Mesothelial cell of epicardium (in vitro differentiated cells): ENCODE measurements at regions not wholly inside any gene's neighbourhood (a gene's known extent, or its start where the extent isn't known, plus 50 kb on each side); places are given as distances from the start of the nearest gene placed in this dataset.

ENCODE experiments used
- DNase-seq, 2 experiments: peaks; one replicate each; pipeline ENCODE4 v3.0.0; 2021; ENCODE audit warnings: low spot score in 2 of 2; ENCODE audit not compliant: unreplicated experiment in 2 of 2
- H3K27ac Mint-ChIP-seq: 2 replicates; pipeline ENCODE4 v1.8.0; 2021; ENCODE audit warnings: mixed read lengths
- H3K27me3 Mint-ChIP-seq: 2 replicates; pipeline ENCODE4 v1.8.0; 2021; ENCODE audit warnings: low read depth, mixed read lengths
- H3K36me3 Mint-ChIP-seq: 2 replicates; pipeline ENCODE4 v1.8.0; 2021; ENCODE audit warnings: mixed read lengths
- H3K4me1 Mint-ChIP-seq: 2 replicates; pipeline ENCODE4 v1.8.0; 2021; ENCODE audit warnings: mixed read lengths
- H3K4me3 Mint-ChIP-seq: 2 replicates; pipeline ENCODE4 v1.8.0; 2021; ENCODE audit warnings: mild to moderate bottlenecking, moderate library complexity, mixed read lengths
- H3K9me3 Mint-ChIP-seq: 2 replicates; pipeline ENCODE4 v1.8.0; 2021; ENCODE audit warnings: mixed read lengths
- CTCF ChIP-seq: fragments of 200-600 bp; sonication (generic); IDR thresholded peaks from one replicate; pipeline ENCODE4 v1.5.0; 2021; ENCODE audit warnings: antibody characterized with exemption; ENCODE audit not compliant: unreplicated experiment

- peaks cover under 1% of the 10 kb centered on the region for H3K9me3 Mint-ChIP-seq
- H3K4me3 Mint-ChIP-seq = no peak overlapping the region
- H3K27ac Mint-ChIP-seq = peak overlapping the region; percentile 86
- no peak for TF ChIP-seq CTCF
- H3K4me1 Mint-ChIP-seq = peaks cover 38% of the 10 kb centered on the region
- no peaks in the 10 kb centered on the region for H3K27me3 Mint-ChIP-seq
- no peaks in the 10 kb centered on the region for H3K36me3 Mint-ChIP-seq
- no peak for DNase-seq
Observed at GRCh38 chr2:128986026-128986715, 667.5 kb upstream of the HS6ST1 start.

GRCh38 chr2:128986867-128987268, 668.2 kb upstream of the HS6ST1 start:
- DNase-seq = peak in 1 of 2 experiments; percentile 29
- no peaks in the 10 kb centered on the region for H3K36me3 Mint-ChIP-seq
- no peak overlapping the region for H3K4me3 Mint-ChIP-seq
- H3K9me3 Mint-ChIP-seq = peaks cover 8% of the 10 kb centered on the region
- no peaks in the 10 kb centered on the region for H3K27me3 Mint-ChIP-seq
- no peak for TF ChIP-seq CTCF
- H3K27ac Mint-ChIP-seq = peak overlapping the region; percentile 86
- H3K4me1 Mint-ChIP-seq = peaks cover 38% of the 10 kb centered on the region

- Mint-ChIP-seq H3K27me3 (no peaks in the 10 kb centered on the region), H3K4me3 (no peak overlapping the region), H3K27ac (no peak overlapping the region), H3K36me3 (peaks cover 4% of the 10 kb centered on the region), H3K4me1 (peaks cover 28% of the 10 kb centered on the region), H3K9me3 (peaks cover 14% of the 10 kb centered on the region)
- DNase-seq = no peak
- TF ChIP-seq CTCF = no peak
Observed at GRCh38 chr2:128988326-128988725, 669.7 kb upstream of the HS6ST1 start.

- no peak for DNase-seq
- Mint-ChIP-seq H3K4me3 (no peak overlapping the region), H3K9me3 (peaks cover 16% of the 10 kb centered on the region), H3K27ac (no peak overlapping the region), H3K4me1 (peaks cover 27% of the 10 kb centered on the region), H3K36me3 (peaks cover 4% of the 10 kb centered on the region), H3K27me3 (no peaks in the 10 kb centered on the region)
- TF ChIP-seq CTCF = no peak
Observed at GRCh38 chr2:128988967-128989366, 670.3 kb upstream of the HS6ST1 start.

- Mint-ChIP-seq H3K27me3 (no peaks in the 10 kb centered on the region), H3K9me3 (peaks cover 19% of the 10 kb centered on the region), H3K4me1 (no peaks in the 10 kb centered on the region), H3K36me3 (peaks cover 4% of the 10 kb centered on the region), H3K4me3 (no peak overlapping the region), H3K27ac (no peak overlapping the region)
- DNase-seq = no peak
- no peak for TF ChIP-seq CTCF
Observed at GRCh38 chr2:128995086-128995485, 676.4 kb upstream of the HS6ST1 start.
